Stimulated activated CD8-positive, alpha-beta memory T cell treated with anti-CD3 and anti-CD28 coated beads, Interleukin-15, amount 100 ng/mL, for 4 hours (primary cell): ENCODE measurements at regions not wholly inside any gene's neighbourhood (a gene's known extent, or its start where the extent isn't known, plus 50 kb on each side); places are given as distances from the start of the nearest gene placed in this dataset.

Experiments
- DNase-seq, 2 donors: peaks; one replicate each; pipeline ENCODE4 v3.0.0-alpha.2; 2020; ENCODE audit warnings: low read depth in 2 of 2

- DNase-seq: no peak
Measured at GRCh38 chrX:39848900-39849299, 248.9 kb downstream of the BCOR start.

GRCh38 chrX:39850209-39850608, 247.5 kb downstream of the BCOR start:
- DNase-seq: no peak

- no peak for DNase-seq
Measured at GRCh38 chrX:39850630-39851152, 247.1 kb downstream of the BCOR start.

- no peak for DNase-seq
Measured at GRCh38 chrX:39851745-39852455, 245.9 kb downstream of the BCOR start.

GRCh38 chrX:39852491-39852890, 245.3 kb downstream of the BCOR start:
- DNase-seq: no peak

- DNase-seq: no peak
Measured at GRCh38 chrX:39853417-39854030, 244.2 kb downstream of the BCOR start.

- DNase-seq: peak; percentile 45 to 66
Measured at GRCh38 chrX:39854772-39855747, 242.7 kb downstream of the BCOR start.

GRCh38 chrX:39855748-39856129, 242.0 kb downstream of the BCOR start:
- peak; percentile 64 to 76 for DNase-seq

- no peak for DNase-seq
Measured at GRCh38 chrX:39856472-39857121, 241.2 kb downstream of the BCOR start.

- no peak for DNase-seq
Measured at GRCh38 chrX:39857780-39858179, 240.0 kb downstream of the BCOR start.

- DNase-seq: peak; percentile 72 to 73
Measured at GRCh38 chrX:39859991-39860861, 237.5 kb downstream of the BCOR start.

GRCh38 chrX:39862963-39863362, 234.8 kb downstream of the BCOR start:
- no peak for DNase-seq

- DNase-seq: no peak
Measured at GRCh38 chrX:39866229-39866628, 231.5 kb downstream of the BCOR start.

- DNase-seq: peak; percentile 59 to 60
Measured at GRCh38 chrX:39869846-39870601, 227.7 kb downstream of the BCOR start.

GRCh38 chrX:39871648-39872047, 226.1 kb downstream of the BCOR start:
- DNase-seq: no peak

- no peak for DNase-seq
Measured at GRCh38 chrX:39873117-39873516, 224.6 kb downstream of the BCOR start.

GRCh38 chrX:39874202-39874816, 223.4 kb downstream of the BCOR start:
- DNase-seq: no peak

- no peak for DNase-seq
Measured at GRCh38 chrX:39875834-39876628, 221.7 kb downstream of the BCOR start.

GRCh38 chrX:39877905-39878304, 219.9 kb downstream of the BCOR start:
- no peak for DNase-seq
